ENCODE measurements at regions not wholly inside any gene's neighbourhood (a gene's known extent, or its start where the extent isn't known, plus 50 kb on each side); places are given as distances from the start of the nearest gene placed in this dataset.

- H3K36me3 ChIP-seq (ENCODE audit: control insufficient read depth in 3 of 3, insufficient read depth in 3 of 3, low read length in 3 of 3): no peaks in the 10 kb centered on the region
- no peaks in the 10 kb centered on the region for H3K4me1 ChIP-seq (ENCODE audit: control insufficient read depth in 3 of 3, insufficient read depth in 3 of 3, low read length in 3 of 3)
- H3K9me3 ChIP-seq (ENCODE audit: control insufficient read depth in 3 of 3, low read length in 3 of 3): no peaks in the 10 kb centered on the region
- no peak overlapping the region for H3K4me3 ChIP-seq (ENCODE audit: low read length in 3 of 3)
- H3K27me3 ChIP-seq (ENCODE audit: control insufficient read depth in 3 of 3, insufficient read depth in 3 of 3, low read length in 3 of 3): no peaks in the 10 kb centered on the region
- H3K27ac ChIP-seq (ENCODE audit: low read depth, low read length): no peak overlapping the region
- H3K9ac ChIP-seq (ENCODE audit: low read depth in 1 of 3, low read length in 3 of 3): no peak overlapping the region
Measured at GRCh38 chr5:167755420-167755819, 536.0 kb upstream of the WWC1 start.

- Histone ChIP-seq H3K9me3 (ENCODE audit: control insufficient read depth in 3 of 3, low read length in 3 of 3) (no peaks in the 10 kb centered on the region), H3K36me3 (ENCODE audit: control insufficient read depth in 3 of 3, insufficient read depth in 3 of 3, low read length in 3 of 3) (no peaks in the 10 kb centered on the region), H3K27me3 (ENCODE audit: control insufficient read depth in 3 of 3, insufficient read depth in 3 of 3, low read length in 3 of 3) (no peaks in the 10 kb centered on the region), H3K9ac (ENCODE audit: low read depth in 1 of 3, low read length in 3 of 3) (no peak overlapping the region), H3K4me1 (ENCODE audit: control insufficient read depth in 3 of 3, insufficient read depth in 3 of 3, low read length in 3 of 3) (no peaks in the 10 kb centered on the region), H3K4me3 (ENCODE audit: low read length in 3 of 3) (no peak overlapping the region), H3K27ac (ENCODE audit: low read depth, low read length) (no peak overlapping the region)
Measured at GRCh38 chr5:167759057-167759821, 532.2 kb upstream of the WWC1 start.

- no peak overlapping the region for H3K4me3 ChIP-seq (ENCODE audit: low read length in 3 of 3)
- H3K9ac ChIP-seq (ENCODE audit: low read depth in 1 of 3, low read length in 3 of 3): no peak overlapping the region
- no peak overlapping the region for H3K27ac ChIP-seq (ENCODE audit: low read depth, low read length)
- H3K9me3 ChIP-seq (ENCODE audit: control insufficient read depth in 3 of 3, low read length in 3 of 3): no peaks in the 10 kb centered on the region
- H3K4me1 ChIP-seq (ENCODE audit: control insufficient read depth in 3 of 3, insufficient read depth in 3 of 3, low read length in 3 of 3): no peaks in the 10 kb centered on the region
- H3K27me3 ChIP-seq (ENCODE audit: control insufficient read depth in 3 of 3, insufficient read depth in 3 of 3, low read length in 3 of 3): no peaks in the 10 kb centered on the region
- H3K36me3 ChIP-seq (ENCODE audit: control insufficient read depth in 3 of 3, insufficient read depth in 3 of 3, low read length in 3 of 3): no peaks in the 10 kb centered on the region
Measured at GRCh38 chr5:167763772-167764171, 527.7 kb upstream of the WWC1 start.

GRCh38 chr5:167764641-167765289 lies 526.7 kb upstream of the WWC1 start:
- no peak overlapping the region for H3K27ac ChIP-seq (ENCODE audit: low read depth, low read length)
- no peak overlapping the region for H3K4me3 ChIP-seq (ENCODE audit: low read length in 3 of 3)
- no peaks in the 10 kb centered on the region for H3K27me3 ChIP-seq (ENCODE audit: control insufficient read depth in 3 of 3, insufficient read depth in 3 of 3, low read length in 3 of 3)
- H3K9me3 ChIP-seq (ENCODE audit: control insufficient read depth in 3 of 3, low read length in 3 of 3): no peaks in the 10 kb centered on the region
- no peak overlapping the region for H3K9ac ChIP-seq (ENCODE audit: low read depth in 1 of 3, low read length in 3 of 3)
- no peaks in the 10 kb centered on the region for H3K36me3 ChIP-seq (ENCODE audit: control insufficient read depth in 3 of 3, insufficient read depth in 3 of 3, low read length in 3 of 3)
- H3K4me1 ChIP-seq (ENCODE audit: control insufficient read depth in 3 of 3, insufficient read depth in 3 of 3, low read length in 3 of 3): no peaks in the 10 kb centered on the region

- Histone ChIP-seq H3K36me3 (ENCODE audit: control insufficient read depth in 3 of 3, insufficient read depth in 3 of 3, low read length in 3 of 3) (no peaks in the 10 kb centered on the region), H3K9me3 (ENCODE audit: control insufficient read depth in 3 of 3, low read length in 3 of 3) (no peaks in the 10 kb centered on the region), H3K4me1 (ENCODE audit: control insufficient read depth in 3 of 3, insufficient read depth in 3 of 3, low read length in 3 of 3) (no peaks in the 10 kb centered on the region), H3K4me3 (ENCODE audit: low read length in 3 of 3) (no peak overlapping the region), H3K27me3 (ENCODE audit: control insufficient read depth in 3 of 3, insufficient read depth in 3 of 3, low read length in 3 of 3) (no peaks in the 10 kb centered on the region), H3K9ac (ENCODE audit: low read depth in 1 of 3, low read length in 3 of 3) (no peak overlapping the region), H3K27ac (ENCODE audit: low read depth, low read length) (no peak overlapping the region)
Measured at GRCh38 chr5:167765352-167765751, 526.1 kb upstream of the WWC1 start.

- Histone ChIP-seq H3K27me3 (ENCODE audit: control insufficient read depth in 3 of 3, insufficient read depth in 3 of 3, low read length in 3 of 3) (no peaks in the 10 kb centered on the region), H3K4me1 (ENCODE audit: control insufficient read depth in 3 of 3, insufficient read depth in 3 of 3, low read length in 3 of 3) (no peaks in the 10 kb centered on the region), H3K36me3 (ENCODE audit: control insufficient read depth in 3 of 3, insufficient read depth in 3 of 3, low read length in 3 of 3) (no peaks in the 10 kb centered on the region), H3K9me3 (ENCODE audit: control insufficient read depth in 3 of 3, low read length in 3 of 3) (no peaks in the 10 kb centered on the region), H3K27ac (ENCODE audit: low read depth, low read length) (no peak overlapping the region), H3K4me3 (ENCODE audit: low read length in 3 of 3) (no peak overlapping the region), H3K9ac (ENCODE audit: low read depth in 1 of 3, low read length in 3 of 3) (no peak overlapping the region)
Measured at GRCh38 chr5:167766957-167767356, 524.5 kb upstream of the WWC1 start.

GRCh38 chr5:167767795-167768194 lies 523.6 kb upstream of the WWC1 start:
- no peaks in the 10 kb centered on the region for H3K4me1 ChIP-seq (ENCODE audit: control insufficient read depth in 3 of 3, insufficient read depth in 3 of 3, low read length in 3 of 3)
- no peaks in the 10 kb centered on the region for H3K9me3 ChIP-seq (ENCODE audit: control insufficient read depth in 3 of 3, low read length in 3 of 3)
- no peaks in the 10 kb centered on the region for H3K36me3 ChIP-seq (ENCODE audit: control insufficient read depth in 3 of 3, insufficient read depth in 3 of 3, low read length in 3 of 3)
- no peak overlapping the region for H3K4me3 ChIP-seq (ENCODE audit: low read length in 3 of 3)
- H3K27me3 ChIP-seq (ENCODE audit: control insufficient read depth in 3 of 3, insufficient read depth in 3 of 3, low read length in 3 of 3): no peaks in the 10 kb centered on the region
- no peak overlapping the region for H3K27ac ChIP-seq (ENCODE audit: low read depth, low read length)
- no peak overlapping the region for H3K9ac ChIP-seq (ENCODE audit: low read depth in 1 of 3, low read length in 3 of 3)

- Histone ChIP-seq H3K9ac (ENCODE audit: low read depth in 1 of 3, low read length in 3 of 3) (no peak overlapping the region), H3K4me3 (ENCODE audit: low read length in 3 of 3) (no peak overlapping the region), H3K9me3 (ENCODE audit: control insufficient read depth in 3 of 3, low read length in 3 of 3) (no peaks in the 10 kb centered on the region), H3K36me3 (ENCODE audit: control insufficient read depth in 3 of 3, insufficient read depth in 3 of 3, low read length in 3 of 3) (no peaks in the 10 kb centered on the region), H3K27ac (ENCODE audit: low read depth, low read length) (no peak overlapping the region), H3K27me3 (ENCODE audit: control insufficient read depth in 3 of 3, insufficient read depth in 3 of 3, low read length in 3 of 3) (no peaks in the 10 kb centered on the region), H3K4me1 (ENCODE audit: control insufficient read depth in 3 of 3, insufficient read depth in 3 of 3, low read length in 3 of 3) (no peaks in the 10 kb centered on the region)
Measured at GRCh38 chr5:167769846-167770413, 521.5 kb upstream of the WWC1 start.

GRCh38 chr5:167770461-167770860 lies 521.0 kb upstream of the WWC1 start:
- H3K9ac ChIP-seq (ENCODE audit: low read depth in 1 of 3, low read length in 3 of 3): no peak overlapping the region

GRCh38 chr5:167771571-167771970 lies 519.9 kb upstream of the WWC1 start:
- no peak overlapping the region for H3K9ac ChIP-seq (ENCODE audit: low read depth in 1 of 3, low read length in 3 of 3)
- H3K27me3 ChIP-seq (ENCODE audit: control insufficient read depth in 3 of 3, insufficient read depth in 3 of 3, low read length in 3 of 3): no peaks in the 10 kb centered on the region
- H3K9me3 ChIP-seq (ENCODE audit: control insufficient read depth in 3 of 3, low read length in 3 of 3): no peaks in the 10 kb centered on the region
- no peak overlapping the region for H3K27ac ChIP-seq (ENCODE audit: low read depth, low read length)
- no peaks in the 10 kb centered on the region for H3K36me3 ChIP-seq (ENCODE audit: control insufficient read depth in 3 of 3, insufficient read depth in 3 of 3, low read length in 3 of 3)
- no peaks in the 10 kb centered on the region for H3K4me1 ChIP-seq (ENCODE audit: control insufficient read depth in 3 of 3, insufficient read depth in 3 of 3, low read length in 3 of 3)
- H3K4me3 ChIP-seq (ENCODE audit: low read length in 3 of 3): no peak overlapping the region

More at GRCh38 chr5:167770461-167770860, 521.0 kb upstream of the WWC1 start:
- Histone ChIP-seq H3K9me3 (ENCODE audit: control insufficient read depth in 3 of 3, low read length in 3 of 3) (no peaks in the 10 kb centered on the region), H3K36me3 (ENCODE audit: control insufficient read depth in 3 of 3, insufficient read depth in 3 of 3, low read length in 3 of 3) (no peaks in the 10 kb centered on the region), H3K27me3 (ENCODE audit: control insufficient read depth in 3 of 3, insufficient read depth in 3 of 3, low read length in 3 of 3) (no peaks in the 10 kb centered on the region), H3K27ac (ENCODE audit: low read depth, low read length) (no peak overlapping the region), H3K4me1 (ENCODE audit: control insufficient read depth in 3 of 3, insufficient read depth in 3 of 3, low read length in 3 of 3) (no peaks in the 10 kb centered on the region), H3K4me3 (ENCODE audit: low read length in 3 of 3) (no peak overlapping the region)

All from skeletal muscle tissue (tissue), 3 donors.